Fibroblast of lung (primary cell): ENCODE measurements at regions not wholly inside any gene's neighbourhood (a gene's known extent, or its start where the extent isn't known, plus 50 kb on each side); places are given as distances from the start of the nearest gene placed in this dataset.

Experiments
- DNase-seq, 2 donors: peaks; one replicate each; pipeline versions ENCODE4 v3.0.0 to v3.0.0-alpha.2; 2010; ENCODE audit warnings: low read depth in 2 of 2
- H2AFZ ChIP-seq: 2 replicates; pipeline ENCODE4 v1.5.1; 2012; ENCODE audit warnings: low read length, control low read depth, inconsistent platforms
- H3K27ac ChIP-seq: 2 replicates; pipeline ENCODE4 v1.5.1; 2011; ENCODE audit warnings: low read length, control low read depth; ENCODE audit not compliant: insufficient read depth
- H3K27me3 ChIP-seq: 2 replicates; pipeline ENCODE4 v1.5.1; 2011; ENCODE audit warnings: mild to moderate bottlenecking, low read length; ENCODE audit not compliant: control insufficient read depth, insufficient read depth
- H3K36me3 ChIP-seq: 2 replicates; pipeline ENCODE4 v1.5.1; 2011; ENCODE audit warnings: low read length; ENCODE audit not compliant: control insufficient read depth, insufficient read depth
- H3K4me1 ChIP-seq: 2 replicates; pipeline ENCODE4 v1.5.1; 2011; ENCODE audit warnings: low read length; ENCODE audit not compliant: control insufficient read depth, insufficient read depth; ENCODE audit errors: extremely low read depth
- H3K4me2 ChIP-seq: 2 replicates; pipeline ENCODE4 v1.5.1; 2011; ENCODE audit warnings: low read length, control low read depth; ENCODE audit not compliant: insufficient read depth; ENCODE audit errors: extremely low read depth
- H3K4me3 ChIP-seq, 4 experiments: fragments of 200-600 bp in 1 of 4; sonication (generic) in 1 of 4; replicated peaks in 1 of 4; 2 replicates each; pipeline ENCODE4 v1.5.1; 2011 to 2016; ENCODE audit warnings: low read length in 4 of 4, low read depth in 3 of 4, mild to moderate bottlenecking in 3 of 4, control low read depth in 2 of 4, inconsistent platforms in 1 of 4, mixed read lengths in 1 of 4; ENCODE audit not compliant: insufficient read depth in 1 of 4; ENCODE audit errors: control extremely low read depth in 1 of 4
- H3K79me2 ChIP-seq: 2 replicates; pipeline ENCODE4 v1.5.1; 2012; ENCODE audit warnings: mild to moderate bottlenecking, low read length, inconsistent platforms; ENCODE audit not compliant: control insufficient read depth, insufficient read depth
- H3K9ac ChIP-seq: 2 replicates; pipeline ENCODE4 v1.5.1; 2011; ENCODE audit warnings: mild to moderate bottlenecking, low read length, control low read depth; ENCODE audit not compliant: insufficient read depth
- H3K9me3 ChIP-seq: 2 replicates; pipeline ENCODE4 v1.5.1; 2012; ENCODE audit warnings: low read depth, low read length; ENCODE audit not compliant: control insufficient read depth, insufficient read depth
- H4K20me1 ChIP-seq: 2 replicates; pipeline ENCODE4 v1.5.1; 2011; ENCODE audit warnings: low read length; ENCODE audit not compliant: control insufficient read depth, insufficient read depth; ENCODE audit errors: extremely low read depth
- EZH2 ChIP-seq: IDR thresholded peaks from 2 replicates; pipeline ENCODE4 v1.5.1; 2012; ENCODE audit warnings: low read length, control low read depth, mild to moderate bottlenecking; ENCODE audit errors: missing control alignments
- TF ChIP-seq, protein P1 (sequence below), 2 donors: IDR thresholded peaks in 1 of 2; conservative IDR thresholded peaks in 1 of 2; 1 replicate in 1 of 2; 2 replicates in 1 of 2; pipeline ENCODE4 v1.5.1; 2011 to 2012; ENCODE audit warnings: low read length in 2 of 2, control low read depth in 1 of 2, inconsistent platforms in 1 of 2, low read depth in 1 of 2, mild to moderate bottlenecking in 1 of 2

DNA sequence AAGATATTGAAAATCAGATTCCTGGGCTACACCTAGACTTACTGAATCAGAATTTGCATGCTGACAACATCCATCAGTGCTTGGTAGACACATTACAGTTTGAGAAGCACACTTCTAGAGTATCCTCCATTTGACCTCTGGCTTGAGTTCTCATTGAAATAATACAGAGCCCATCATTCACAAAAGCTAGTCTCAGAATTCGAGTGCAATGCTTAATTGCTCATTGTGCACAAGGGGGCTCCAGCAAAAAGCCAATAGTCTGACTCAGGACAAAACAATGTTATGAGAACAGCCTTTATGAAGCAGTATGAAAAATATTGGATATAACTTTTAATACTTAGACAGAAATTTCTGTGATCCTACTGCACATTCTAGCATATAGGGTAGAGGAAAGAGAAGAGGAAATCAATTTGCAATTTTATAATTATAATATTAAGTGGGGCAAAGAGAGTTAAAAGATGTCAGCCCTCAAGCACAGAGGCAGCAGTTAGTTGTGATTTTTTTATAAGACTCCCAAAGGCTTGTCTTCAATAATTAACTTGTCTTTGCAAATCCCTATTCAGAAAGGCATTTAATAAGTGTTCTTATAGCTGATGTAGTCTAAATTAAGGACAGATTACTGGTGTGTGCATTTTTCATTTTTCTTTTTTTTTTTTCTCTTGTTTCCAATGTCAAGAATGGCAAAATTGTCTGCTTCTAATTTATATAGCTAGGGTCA, 105.8 kb upstream of the ANK3 start:
- no peak overlapping the region for H3K27ac ChIP-seq
- TF ChIP-seq, protein P1, sequence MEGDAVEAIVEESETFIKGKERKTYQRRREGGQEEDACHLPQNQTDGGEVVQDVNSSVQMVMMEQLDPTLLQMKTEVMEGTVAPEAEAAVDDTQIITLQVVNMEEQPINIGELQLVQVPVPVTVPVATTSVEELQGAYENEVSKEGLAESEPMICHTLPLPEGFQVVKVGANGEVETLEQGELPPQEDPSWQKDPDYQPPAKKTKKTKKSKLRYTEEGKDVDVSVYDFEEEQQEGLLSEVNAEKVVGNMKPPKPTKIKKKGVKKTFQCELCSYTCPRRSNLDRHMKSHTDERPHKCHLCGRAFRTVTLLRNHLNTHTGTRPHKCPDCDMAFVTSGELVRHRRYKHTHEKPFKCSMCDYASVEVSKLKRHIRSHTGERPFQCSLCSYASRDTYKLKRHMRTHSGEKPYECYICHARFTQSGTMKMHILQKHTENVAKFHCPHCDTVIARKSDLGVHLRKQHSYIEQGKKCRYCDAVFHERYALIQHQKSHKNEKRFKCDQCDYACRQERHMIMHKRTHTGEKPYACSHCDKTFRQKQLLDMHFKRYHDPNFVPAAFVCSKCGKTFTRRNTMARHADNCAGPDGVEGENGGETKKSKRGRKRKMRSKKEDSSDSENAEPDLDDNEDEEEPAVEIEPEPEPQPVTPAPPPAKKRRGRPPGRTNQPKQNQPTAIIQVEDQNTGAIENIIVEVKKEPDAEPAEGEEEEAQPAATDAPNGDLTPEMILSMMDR (conservative IDR thresholded peaks at IDR 0.05 in 1 of 2, IDR thresholded peaks at IDR 0.05 in 1 of 2; ENCODE audit: low read depth in 1 of 2, low read length in 2 of 2) = peak in 1 of 2 donors; percentile 25
- no peak for TF ChIP-seq EZH2
- DNase-seq = peak; percentile 41 to 75

DNA sequence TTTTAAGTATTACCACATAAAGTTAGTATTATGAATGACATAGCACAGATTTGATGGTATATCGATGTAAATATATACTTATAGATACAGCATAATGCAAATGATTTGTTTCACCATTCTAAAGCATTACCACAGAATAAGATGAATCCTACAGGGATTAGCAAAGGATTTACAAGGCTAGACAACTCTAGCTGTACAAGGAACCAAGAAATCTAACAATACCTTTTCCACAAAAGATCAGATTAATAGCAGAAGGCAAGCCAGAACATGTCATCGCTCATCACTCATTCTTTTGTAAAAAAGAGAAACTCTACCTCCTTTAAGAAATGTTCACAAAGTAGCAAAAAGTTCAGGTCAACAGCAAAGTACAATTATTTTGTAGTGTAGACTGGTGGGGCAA, 105.1 kb upstream of the ANK3 start:
- no peak overlapping the region for H3K4me2 ChIP-seq
- H3K27me3 ChIP-seq = no peaks in the 10 kb centered on the region
- H2AFZ ChIP-seq = no peak overlapping the region
- no peak overlapping the region for H3K9ac ChIP-seq
- no peaks in the 10 kb centered on the region for H3K36me3 ChIP-seq
- no peak for DNase-seq
- H3K9me3 ChIP-seq = no peaks in the 10 kb centered on the region
- no peak overlapping the region for H3K27ac ChIP-seq
- TF ChIP-seq, protein P1 (conservative IDR thresholded peaks at IDR 0.05 in 1 of 2, IDR thresholded peaks at IDR 0.05 in 1 of 2; ENCODE audit: low read depth in 1 of 2, low read length in 2 of 2) = no peak
- no peak for TF ChIP-seq EZH2
- H3K4me3 ChIP-seq = no peak overlapping the region
- no peaks in the 10 kb centered on the region for H3K4me1 ChIP-seq
- no peaks in the 10 kb centered on the region for H3K79me2 ChIP-seq
- no peaks in the 10 kb centered on the region for H4K20me1 ChIP-seq

More for the DNA sequence above, 105.8 kb upstream of the ANK3 start:
- no peak overlapping the region for H3K4me3 ChIP-seq
- H3K36me3 ChIP-seq = no peaks in the 10 kb centered on the region
- H3K4me1 ChIP-seq = no peaks in the 10 kb centered on the region
- H4K20me1 ChIP-seq = no peaks in the 10 kb centered on the region
- H3K9me3 ChIP-seq = no peaks in the 10 kb centered on the region
- H3K79me2 ChIP-seq = no peaks in the 10 kb centered on the region
- no peak overlapping the region for H3K9ac ChIP-seq
- H2AFZ ChIP-seq = no peak overlapping the region
- H3K27me3 ChIP-seq = no peaks in the 10 kb centered on the region
- H3K4me2 ChIP-seq = no peak overlapping the region

DNA sequence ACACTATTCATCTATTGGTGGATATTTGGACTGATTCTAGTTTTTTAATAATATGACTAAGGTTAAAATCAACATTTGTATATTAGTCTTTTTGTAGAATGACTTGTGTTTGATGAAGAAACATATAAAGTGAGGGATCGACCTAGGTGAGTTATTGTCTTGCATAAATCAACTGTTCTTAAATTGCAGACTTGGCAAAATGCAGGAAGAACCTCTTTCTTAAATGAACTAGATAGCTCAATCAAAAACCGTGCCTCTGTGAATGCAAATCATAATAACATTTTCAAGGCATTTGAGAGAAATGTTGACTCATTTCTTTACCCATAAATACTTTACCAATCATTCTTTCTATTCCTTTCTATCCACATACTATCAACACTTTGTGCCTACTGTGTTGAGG, 101.5 kb upstream of the ANK3 start:
- no peak for DNase-seq
- Histone ChIP-seq H3K27ac (no peak overlapping the region), H3K4me2 (no peak overlapping the region), H3K79me2 (no peaks in the 10 kb centered on the region), H3K9ac (no peak overlapping the region), H3K27me3 (no peaks in the 10 kb centered on the region), H4K20me1 (no peaks in the 10 kb centered on the region), H3K9me3 (no peaks in the 10 kb centered on the region), H3K4me1 (no peaks in the 10 kb centered on the region), H3K4me3 (no peak overlapping the region), H2AFZ (no peak overlapping the region), H3K36me3 (no peaks in the 10 kb centered on the region)
- TF ChIP-seq, protein P1 (conservative IDR thresholded peaks at IDR 0.05 in 1 of 2, IDR thresholded peaks at IDR 0.05 in 1 of 2; ENCODE audit: low read depth in 1 of 2, low read length in 2 of 2) = no peak
- no peak for TF ChIP-seq EZH2
